Panc1 (cell line): ENCODE measurements at regions not wholly inside any gene's neighbourhood (a gene's known extent, or its start where the extent isn't known, plus 50 kb on each side); places are given as distances from the start of the nearest gene placed in this dataset.

Experiments used
- ATAC-seq: fragments of 200-7000 bp; cut with Tn5 transposase; 2 replicates; pipeline ENCODE4 v1.9.1; 2020; ENCODE audit warnings: mild to moderate bottlenecking, moderate library complexity
- BruUV-seq: library from RNA; stranded (reverse); fragments of 400-500 nt; replicated peaks from 2 replicates; lab custom pipeline; 2021; lab: Mats Ljungman, UMichigan
- CTCF ChIA-PET: fragments of 300-600 bp; sonication (Branson Sonifier 250); formaldehyde crosslinking; loops from one replicate; lab custom pipeline; 2022; ENCODE audit warnings: antibody characterized with exemption; lab: Charles Lee
- POLR2A ChIA-PET: fragments of 300-600 bp; sonication (Branson Sonifier 250); formaldehyde crosslinking; loops from one replicate; lab custom pipeline; 2022; ENCODE audit warnings: antibody characterized with exemption; lab: Charles Lee
- DNase-seq: peaks from one replicate; pipeline ENCODE4 v3.0.0-alpha.2; 2010; ENCODE audit warnings: low read depth, low spot score
- H3K27ac ChIP-seq: 2 replicates; pipeline ENCODE4 v1.5.1; 2011; ENCODE audit warnings: mild to moderate bottlenecking, low read length, inconsistent platforms
- H3K27me3 ChIP-seq: fragments of 200-500 bp; sonication (Bioruptor generic); 2 replicates; pipeline ENCODE4 v1.6.0; 2014; ENCODE audit warnings: low read length, inconsistent platforms; ENCODE audit not compliant: control insufficient read depth, insufficient read depth
- H3K36me3 ChIP-seq: fragments of 200-500 bp; sonication (Bioruptor generic); 2 replicates; pipeline ENCODE4 v1.5.1; 2014; ENCODE audit warnings: inconsistent platforms, mild to moderate bottlenecking, low read length, moderate library complexity; ENCODE audit not compliant: control insufficient read depth, insufficient read depth
- H3K4me1 ChIP-seq: 2 replicates; pipeline ENCODE4 v1.5.1; 2011; ENCODE audit warnings: inconsistent platforms, mild to moderate bottlenecking, low read length, moderate library complexity; ENCODE audit not compliant: control insufficient read depth, insufficient read depth
- H3K4me3 ChIP-seq, 2 experiments: 2 replicates each; pipeline ENCODE4 v1.5.1; 2011 to 2012; ENCODE audit warnings: low read depth in 2 of 2, low read length in 2 of 2, mild to moderate bottlenecking in 2 of 2, inconsistent platforms in 1 of 2, moderate library complexity in 1 of 2
- H3K9me3 ChIP-seq: fragments of 200-500 bp; sonication (Bioruptor generic); 2 replicates; pipeline ENCODE4 v1.5.1; 2014; ENCODE audit warnings: low read depth, mild to moderate bottlenecking, inconsistent platforms, low read length, moderate library complexity; ENCODE audit not compliant: control insufficient read depth, insufficient read depth
- POLR2AphosphoS5 ChIP-seq: IDR thresholded peaks from 2 replicates; pipeline ENCODE4 v1.6.1; 2012; ENCODE audit warnings: mild to moderate bottlenecking, low read depth, low read length, moderate library complexity
- SIN3A ChIP-seq: IDR thresholded peaks from 2 replicates; pipeline ENCODE4 v1.6.1; 2012; ENCODE audit warnings: low read depth, mild to moderate bottlenecking, low read length, moderate library complexity, borderline replicate concordance; ENCODE audit not compliant: insufficient read depth
- TCF7L2 ChIP-seq: IDR thresholded peaks from 2 replicates; pipeline ENCODE4 v1.6.1; 2011; ENCODE audit warnings: mild to moderate bottlenecking, low read depth, low read length, inconsistent platforms
- in situ Hi-C: cut with HindIII; loops from 2 replicates; pipeline ENCODE4 v1.10.0; 2016; ENCODE audit warnings: low sequenced_read_pairs, low pct_unique_long_range_greater_than_20kb
- intact Hi-C: fragments of 100-400 bp; cut with micrococcal nuclease; formaldehyde crosslinking; loops from one replicate; pipeline ENCODE4 v1.10.0; 2022; ENCODE audit not compliant: unreplicated experiment
- TF ChIP-seq, protein P1 (sequence below): fragments of 450-650 bp; IDR thresholded peaks from 2 replicates; pipeline ENCODE4 v1.5.1; 2017; ENCODE audit warnings: mild to moderate bottlenecking
- TF ChIP-seq, protein P2 (sequence below), 2 experiments: IDR thresholded peaks; 2 replicates each; pipeline ENCODE4 v1.6.1; 2011 to 2012; ENCODE audit warnings: low read depth in 2 of 2, control low read depth in 1 of 2, low read length in 1 of 2, mild to moderate bottlenecking in 1 of 2, moderate library complexity in 1 of 2; ENCODE audit not compliant: insufficient read depth in 1 of 2

DNA sequence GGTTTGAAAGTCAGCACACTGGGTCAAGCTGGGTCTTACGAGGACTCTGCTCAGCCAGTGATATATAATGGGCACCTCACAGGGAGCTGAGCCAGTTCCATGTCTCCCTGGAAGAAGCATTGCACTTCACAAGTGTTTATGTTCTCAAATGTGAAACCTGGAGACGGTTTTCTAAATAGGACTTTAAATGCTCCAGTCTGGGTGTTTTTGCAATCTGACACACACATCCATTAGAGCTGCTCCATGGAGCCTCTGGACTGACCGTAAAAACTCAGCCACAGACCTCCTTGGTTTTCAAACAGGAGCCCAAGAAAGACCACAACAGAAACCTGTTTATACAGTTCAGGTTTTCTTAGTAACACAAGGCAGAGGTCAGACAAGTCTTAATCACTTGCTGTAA is 201.3 kb upstream of the LRIG1 start:
- ChIA-PET POLR2A (no interaction called here), CTCF (no interaction called here)
- in situ Hi-C loops: no loop called here

GRCh38 chr3:66703501-66703900 is 202.7 kb upstream of the LRIG1 start:
- TF ChIP-seq SIN3A (no peak), TCF7L2 (no peak), POLR2AphosphoS5 (no peak)
- TF ChIP-seq, protein P1, sequence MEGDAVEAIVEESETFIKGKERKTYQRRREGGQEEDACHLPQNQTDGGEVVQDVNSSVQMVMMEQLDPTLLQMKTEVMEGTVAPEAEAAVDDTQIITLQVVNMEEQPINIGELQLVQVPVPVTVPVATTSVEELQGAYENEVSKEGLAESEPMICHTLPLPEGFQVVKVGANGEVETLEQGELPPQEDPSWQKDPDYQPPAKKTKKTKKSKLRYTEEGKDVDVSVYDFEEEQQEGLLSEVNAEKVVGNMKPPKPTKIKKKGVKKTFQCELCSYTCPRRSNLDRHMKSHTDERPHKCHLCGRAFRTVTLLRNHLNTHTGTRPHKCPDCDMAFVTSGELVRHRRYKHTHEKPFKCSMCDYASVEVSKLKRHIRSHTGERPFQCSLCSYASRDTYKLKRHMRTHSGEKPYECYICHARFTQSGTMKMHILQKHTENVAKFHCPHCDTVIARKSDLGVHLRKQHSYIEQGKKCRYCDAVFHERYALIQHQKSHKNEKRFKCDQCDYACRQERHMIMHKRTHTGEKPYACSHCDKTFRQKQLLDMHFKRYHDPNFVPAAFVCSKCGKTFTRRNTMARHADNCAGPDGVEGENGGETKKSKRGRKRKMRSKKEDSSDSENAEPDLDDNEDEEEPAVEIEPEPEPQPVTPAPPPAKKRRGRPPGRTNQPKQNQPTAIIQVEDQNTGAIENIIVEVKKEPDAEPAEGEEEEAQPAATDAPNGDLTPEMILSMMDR: no peak
- TF ChIP-seq, protein P2, sequence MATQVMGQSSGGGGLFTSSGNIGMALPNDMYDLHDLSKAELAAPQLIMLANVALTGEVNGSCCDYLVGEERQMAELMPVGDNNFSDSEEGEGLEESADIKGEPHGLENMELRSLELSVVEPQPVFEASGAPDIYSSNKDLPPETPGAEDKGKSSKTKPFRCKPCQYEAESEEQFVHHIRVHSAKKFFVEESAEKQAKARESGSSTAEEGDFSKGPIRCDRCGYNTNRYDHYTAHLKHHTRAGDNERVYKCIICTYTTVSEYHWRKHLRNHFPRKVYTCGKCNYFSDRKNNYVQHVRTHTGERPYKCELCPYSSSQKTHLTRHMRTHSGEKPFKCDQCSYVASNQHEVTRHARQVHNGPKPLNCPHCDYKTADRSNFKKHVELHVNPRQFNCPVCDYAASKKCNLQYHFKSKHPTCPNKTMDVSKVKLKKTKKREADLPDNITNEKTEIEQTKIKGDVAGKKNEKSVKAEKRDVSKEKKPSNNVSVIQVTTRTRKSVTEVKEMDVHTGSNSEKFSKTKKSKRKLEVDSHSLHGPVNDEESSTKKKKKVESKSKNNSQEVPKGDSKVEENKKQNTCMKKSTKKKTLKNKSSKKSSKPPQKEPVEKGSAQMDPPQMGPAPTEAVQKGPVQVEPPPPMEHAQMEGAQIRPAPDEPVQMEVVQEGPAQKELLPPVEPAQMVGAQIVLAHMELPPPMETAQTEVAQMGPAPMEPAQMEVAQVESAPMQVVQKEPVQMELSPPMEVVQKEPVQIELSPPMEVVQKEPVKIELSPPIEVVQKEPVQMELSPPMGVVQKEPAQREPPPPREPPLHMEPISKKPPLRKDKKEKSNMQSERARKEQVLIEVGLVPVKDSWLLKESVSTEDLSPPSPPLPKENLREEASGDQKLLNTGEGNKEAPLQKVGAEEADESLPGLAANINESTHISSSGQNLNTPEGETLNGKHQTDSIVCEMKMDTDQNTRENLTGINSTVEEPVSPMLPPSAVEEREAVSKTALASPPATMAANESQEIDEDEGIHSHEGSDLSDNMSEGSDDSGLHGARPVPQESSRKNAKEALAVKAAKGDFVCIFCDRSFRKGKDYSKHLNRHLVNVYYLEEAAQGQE (IDR thresholded peaks at IDR 0.05; ENCODE audit: insufficient read depth in 1 of 2, low read depth in 2 of 2, low read length in 1 of 2): no peak
- no peak for ATAC-seq
- intact Hi-C loops: no loop called here
- Histone ChIP-seq H3K9me3 (no peaks in the 10 kb centered on the region), H3K4me1 (no peaks in the 10 kb centered on the region), H3K4me3 (no peak overlapping the region), H3K36me3 (no peaks in the 10 kb centered on the region), H3K27me3 (no peaks in the 10 kb centered on the region), H3K27ac (no peak overlapping the region)
- ChIA-PET CTCF (no interaction called here), POLR2A (no interaction called here)
- DNase-seq: no peak
- BruUV-seq: no TSS peak
- in situ Hi-C loops: no loop called here

More for the DNA sequence above, 201.3 kb upstream of the LRIG1 start:
- intact Hi-C loops: no loop called here
- no peak for DNase-seq
- BruUV-seq: no TSS peak
- TF ChIP-seq, protein P2 (IDR thresholded peaks at IDR 0.05; ENCODE audit: insufficient read depth in 1 of 2, low read depth in 2 of 2, low read length in 1 of 2): no peak
- TF ChIP-seq POLR2AphosphoS5 (no peak), SIN3A (no peak), TCF7L2 (no peak)
- TF ChIP-seq, protein P1: no peak
- no peaks in the 10 kb centered on the region for H3K27me3 ChIP-seq
- H3K4me1 ChIP-seq: no peaks in the 10 kb centered on the region
- no peaks in the 10 kb centered on the region for H3K36me3 ChIP-seq
- H3K9me3 ChIP-seq: no peaks in the 10 kb centered on the region
- no peak for ATAC-seq
- H3K27ac ChIP-seq: no peak overlapping the region
- H3K4me3 ChIP-seq: no peak overlapping the region
